ENCODE measurements at regions not wholly inside any gene's neighbourhood (a gene's known extent, or its start where the extent isn't known, plus 50 kb on each side); places are given as distances from the start of the nearest gene placed in this dataset.
"Not testable (repeated sequence)": the region's sequence is repeated elsewhere in the genome, so short reads cannot be mapped to it uniquely, and the experiment has no call there.

GRCh38 chrX:1071351-1071750 is 141.1 kb downstream of the CRLF2 start:
- H3K27ac Mint-ChIP-seq = no peak overlapping the region
- H3K9me3 ChIP-seq = no peaks in the 10 kb centered on the region
- ChIA-PET POLR2A (no interaction called here), CTCF (no interaction called here)
- H3K27me3 ChIP-seq (replicated peaks in 1 of 2; ENCODE audit: control insufficient read depth in 2 of 2, extremely low read depth in 1 of 2, insufficient read depth in 2 of 2, low read length in 1 of 2) = peaks cover 0 to 8% of the 10 kb centered on the region in 2 experiments
- WGBS (ENCODE audit: insufficient coverage) = 78% methylated on average over 2 of the region's 9 CpGs
- H3K4me3 ChIP-seq (ENCODE audit: control insufficient read depth in 1 of 2, extremely low read depth in 1 of 2, low read length in 1 of 2) = no peak overlapping the region
- peaks cover 8 to 20% (median 10%) of the 10 kb centered on the region in 3 donors for H3K9me3 Mint-ChIP-seq
- peaks cover 0 to 4% of the 10 kb centered on the region in 2 donors for H3K27me3 Mint-ChIP-seq
- ATAC-seq (replicated peaks in 1 of 4) (no peak), DNase-seq (no peak)
- H3K27ac ChIP-seq (ENCODE audit: low read length) = no peak overlapping the region
- peaks cover 9% of the 10 kb centered on the region for H3K36me3 Mint-ChIP-seq
- no peaks in the 10 kb centered on the region for H3K36me3 ChIP-seq (ENCODE audit: control insufficient read depth in 2 of 2, extremely low read depth in 1 of 2, insufficient read depth in 1 of 2, low read length in 1 of 2)
- no peak overlapping the region for H3K4me3 Mint-ChIP-seq
- H3K4me1 Mint-ChIP-seq = peaks cover 0 to 5% (median 0%) of the 10 kb centered on the region in 3 donors
- H3K4me1 ChIP-seq (ENCODE audit: control insufficient read depth in 1 of 2, extremely low read depth in 1 of 2, insufficient read depth in 2 of 2, low read length in 2 of 2) = no peaks in the 10 kb centered on the region

GRCh38 chrX:1062351-1062750 is 150.1 kb downstream of the CRLF2 start:
- Mint-ChIP-seq H3K27ac (no peak overlapping the region), H3K36me3 (no peaks in the 10 kb centered on the region), H3K4me3 (no peak overlapping the region), H3K4me1 (no peaks in the 10 kb centered on the region), H3K27me3 (no peaks in the 10 kb centered on the region), H3K9me3 (peaks cover 5 to 34% (median 15%) of the 10 kb centered on the region in 3 donors)
- no peak for DNase-seq
- ChIA-PET POLR2A (no interaction called here), CTCF (no interaction called here)
- H3K9me3 ChIP-seq = no peaks in the 10 kb centered on the region
- no peak overlapping the region for H3K4me3 ChIP-seq (ENCODE audit: control insufficient read depth in 1 of 2, extremely low read depth in 1 of 2, low read length in 1 of 2)
- H3K27me3 ChIP-seq (replicated peaks in 1 of 2; ENCODE audit: control insufficient read depth in 2 of 2, extremely low read depth in 1 of 2, insufficient read depth in 2 of 2, low read length in 1 of 2) = peaks cover 0 to 2% of the 10 kb centered on the region in 2 experiments
- ATAC-seq (replicated peaks in 1 of 4) = no peak
- WGBS (ENCODE audit: insufficient coverage) = 90% methylated on average over 4 of the region's 8 CpGs
- no peaks in the 10 kb centered on the region for H3K4me1 ChIP-seq (ENCODE audit: control insufficient read depth in 1 of 2, extremely low read depth in 1 of 2, insufficient read depth in 2 of 2, low read length in 2 of 2)
- H3K27ac ChIP-seq (ENCODE audit: low read length) = no peak overlapping the region
- H3K36me3 ChIP-seq (ENCODE audit: control insufficient read depth in 2 of 2, extremely low read depth in 1 of 2, insufficient read depth in 1 of 2, low read length in 1 of 2) = no peaks in the 10 kb centered on the region

DNA sequence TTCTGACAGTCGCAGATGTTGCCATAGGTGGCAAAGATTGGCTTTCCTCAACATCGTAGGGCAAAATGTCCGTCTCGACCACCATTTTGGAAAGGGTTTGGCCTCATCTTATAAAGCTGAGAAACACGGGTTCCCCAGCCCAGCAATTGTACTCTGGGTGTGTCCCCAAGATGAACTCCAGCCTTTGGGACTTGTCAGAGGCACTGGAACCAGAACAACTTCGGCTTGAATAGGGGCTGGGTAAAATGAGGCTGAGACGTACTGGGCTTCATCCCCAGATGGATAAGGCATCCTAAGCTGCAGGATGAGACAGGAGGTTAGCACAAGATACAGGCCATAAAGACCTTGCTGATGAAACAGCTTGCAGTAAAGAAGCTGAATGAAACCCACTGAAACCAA is 151.9 kb downstream of the CRLF2 start:
- Histone ChIP-seq H3K36me3 (ENCODE audit: control insufficient read depth in 2 of 2, extremely low read depth in 1 of 2, insufficient read depth in 1 of 2, low read length in 1 of 2) (no peaks in the 10 kb centered on the region), H3K9me3 (no peaks in the 10 kb centered on the region), H3K27ac (ENCODE audit: low read length) (no peak overlapping the region), H3K4me1 (ENCODE audit: control insufficient read depth in 1 of 2, extremely low read depth in 1 of 2, insufficient read depth in 2 of 2, low read length in 2 of 2) (no peaks in the 10 kb centered on the region), H3K27me3 (replicated peaks in 1 of 2; ENCODE audit: control insufficient read depth in 2 of 2, extremely low read depth in 1 of 2, insufficient read depth in 2 of 2, low read length in 1 of 2) (peaks cover 0 to 2% of the 10 kb centered on the region in 2 experiments), H3K4me3 (ENCODE audit: control insufficient read depth in 1 of 2, extremely low read depth in 1 of 2, low read length in 1 of 2) (no peak overlapping the region)
- H3K4me1 Mint-ChIP-seq = no peaks in the 10 kb centered on the region
- no peak overlapping the region for H3K27ac Mint-ChIP-seq
- no peaks in the 10 kb centered on the region for H3K27me3 Mint-ChIP-seq
- H3K36me3 Mint-ChIP-seq = no peaks in the 10 kb centered on the region
- DNase-seq (no peak), ATAC-seq (replicated peaks in 1 of 4) (no peak)
- no peak overlapping the region for H3K4me3 Mint-ChIP-seq
- ChIA-PET CTCF (no interaction called here), POLR2A (no interaction called here)
- 90% methylated on average over 6 of the region's 7 CpGs for WGBS (ENCODE audit: insufficient coverage)
- H3K9me3 Mint-ChIP-seq = peaks cover 5 to 34% (median 15%) of the 10 kb centered on the region in 3 donors

DNA sequence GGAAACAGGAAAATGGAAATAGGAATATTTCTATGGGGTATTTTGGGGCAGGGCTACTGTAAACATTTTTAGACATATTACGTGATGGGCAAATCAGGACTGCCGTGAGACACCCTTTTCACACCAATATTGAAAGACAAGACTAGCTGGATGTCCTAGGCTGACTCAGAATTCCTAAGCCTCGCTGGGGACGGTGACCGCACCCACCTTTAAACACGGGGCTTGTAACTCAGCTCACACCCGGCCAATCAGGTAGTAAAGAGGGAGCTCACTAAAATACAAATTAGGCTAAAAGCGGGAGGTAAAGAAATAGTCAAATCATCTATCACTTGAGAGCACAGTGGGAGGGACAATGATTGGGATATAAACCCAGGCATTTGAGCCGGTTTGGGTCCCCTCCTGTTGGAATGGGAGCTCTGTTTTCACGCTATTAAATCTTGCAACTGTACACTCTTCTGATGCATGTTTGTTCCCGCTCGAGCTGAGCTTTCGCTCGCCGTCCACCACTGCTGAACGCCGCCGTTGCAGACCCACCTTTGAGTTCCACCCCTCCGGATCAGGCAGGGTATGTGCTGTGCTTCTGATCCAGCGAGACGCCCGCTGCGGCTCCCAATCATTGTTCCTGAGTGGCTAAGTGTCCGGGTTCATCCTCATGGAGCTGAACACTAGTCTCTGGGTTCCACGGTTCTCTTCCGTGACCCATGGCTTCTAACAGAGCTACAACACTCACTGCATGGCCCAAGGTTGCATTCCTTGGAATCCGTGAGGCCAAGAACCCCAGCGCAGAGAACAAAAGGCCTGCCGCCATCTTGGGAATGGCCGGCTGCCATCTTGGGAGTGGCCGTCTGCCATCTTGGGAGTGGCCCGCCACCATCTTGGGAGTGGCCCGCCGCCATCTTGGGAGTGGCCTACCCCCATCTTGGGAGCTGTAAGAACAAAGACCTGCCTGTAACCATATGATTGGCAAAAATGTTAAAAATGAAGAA is 152.6 kb downstream of the CRLF2 start:
- no peaks in the 10 kb centered on the region for H3K9me3 ChIP-seq
- Mint-ChIP-seq H3K27me3 (no peaks in the 10 kb centered on the region), H3K36me3 (no peaks in the 10 kb centered on the region), H3K9me3 (peaks cover 5 to 38% (median 15%) of the 10 kb centered on the region in 3 donors), H3K4me3 (no peak overlapping the region), H3K4me1 (no peaks in the 10 kb centered on the region), H3K27ac (no peak overlapping the region)
- no peaks in the 10 kb centered on the region for H3K4me1 ChIP-seq (ENCODE audit: control insufficient read depth in 1 of 2, extremely low read depth in 1 of 2, insufficient read depth in 2 of 2, low read length in 2 of 2)
- POLR2A ChIA-PET = no interaction called here
- ATAC-seq (replicated peaks in 1 of 4) (no peak), DNase-seq (no peak)
- peaks cover 0 to 2% of the 10 kb centered on the region in 2 experiments for H3K27me3 ChIP-seq (replicated peaks in 1 of 2; ENCODE audit: control insufficient read depth in 2 of 2, extremely low read depth in 1 of 2, insufficient read depth in 2 of 2, low read length in 1 of 2)
- no peak overlapping the region for H3K4me3 ChIP-seq (ENCODE audit: control insufficient read depth in 1 of 2, extremely low read depth in 1 of 2, low read length in 1 of 2)
- WGBS (ENCODE audit: insufficient coverage) = 85% methylated on average over 26 of the region's 34 CpGs
- CTCF ChIA-PET = no interaction called here
- H3K27ac ChIP-seq (ENCODE audit: low read length) = no peak overlapping the region
- H3K36me3 ChIP-seq (ENCODE audit: control insufficient read depth in 2 of 2, extremely low read depth in 1 of 2, insufficient read depth in 1 of 2, low read length in 1 of 2) = no peaks in the 10 kb centered on the region

- H3K27me3 ChIP-seq (replicated peaks in 1 of 2; ENCODE audit: control insufficient read depth in 2 of 2, extremely low read depth in 1 of 2, insufficient read depth in 2 of 2, low read length in 1 of 2); H3K27ac ChIP-seq (ENCODE audit: low read length); CTCF ChIA-PET; H3K27me3 Mint-ChIP-seq; H3K36me3 ChIP-seq (ENCODE audit: control insufficient read depth in 2 of 2, extremely low read depth in 1 of 2, insufficient read depth in 1 of 2, low read length in 1 of 2); H3K4me3 Mint-ChIP-seq; POLR2A ChIA-PET; H3K27ac Mint-ChIP-seq; DNase-seq; H3K4me3 ChIP-seq (ENCODE audit: control insufficient read depth in 1 of 2, extremely low read depth in 1 of 2, low read length in 1 of 2); H3K4me1 Mint-ChIP-seq; H3K36me3 Mint-ChIP-seq; H3K4me1 ChIP-seq (ENCODE audit: control insufficient read depth in 1 of 2, extremely low read depth in 1 of 2, insufficient read depth in 2 of 2, low read length in 2 of 2); ATAC-seq (replicated peaks in 1 of 4); H3K9me3 ChIP-seq: not testable (repeated sequence)
- peaks cover 11 to 27% (median 26%) of the 10 kb centered on the region in 3 donors for H3K9me3 Mint-ChIP-seq
- WGBS (ENCODE audit: insufficient coverage) = 92% methylated on average over 1 of the region's 2 CpGs
These were observed 158.8 kb downstream of the CRLF2 start for GRCh38 chrX:1053600-1053999.

GRCh38 chrX:1053072-1053471 is 159.4 kb downstream of the CRLF2 start:
- Mint-ChIP-seq H3K4me1 (no peaks in the 10 kb centered on the region), H3K27ac (no peak overlapping the region), H3K9me3 (peaks cover 11 to 27% (median 26%) of the 10 kb centered on the region in 3 donors), H3K27me3 (no peaks in the 10 kb centered on the region), H3K36me3 (no peaks in the 10 kb centered on the region), H3K4me3 (no peak overlapping the region)
- no peak for DNase-seq
- POLR2A ChIA-PET = no interaction called here
- CTCF ChIA-PET = no interaction called here
- no peak for ATAC-seq (replicated peaks in 1 of 4)
- Histone ChIP-seq H3K9me3 (peaks cover 10% of the 10 kb centered on the region), H3K27ac (ENCODE audit: low read length) (no peak overlapping the region), H3K4me3 (ENCODE audit: control insufficient read depth in 1 of 2, extremely low read depth in 1 of 2, low read length in 1 of 2) (no peak overlapping the region), H3K4me1 (ENCODE audit: control insufficient read depth in 1 of 2, extremely low read depth in 1 of 2, insufficient read depth in 2 of 2, low read length in 2 of 2) (no peaks in the 10 kb centered on the region), H3K36me3 (ENCODE audit: control insufficient read depth in 2 of 2, extremely low read depth in 1 of 2, insufficient read depth in 1 of 2, low read length in 1 of 2) (no peaks in the 10 kb centered on the region), H3K27me3 (replicated peaks in 1 of 2; ENCODE audit: control insufficient read depth in 2 of 2, extremely low read depth in 1 of 2, insufficient read depth in 2 of 2, low read length in 1 of 2) (no peaks in the 10 kb centered on the region)
- WGBS (ENCODE audit: insufficient coverage) = no CpG with 5 or more reads among the region's 2 CpGs
